ENCODE measurements at regions not wholly inside any gene's neighbourhood (a gene's known extent, or its start where the extent isn't known, plus 50 kb on each side); places are given as distances from the start of the nearest gene placed in this dataset.
"Not testable (repeated sequence)": the region's sequence is repeated elsewhere in the genome, so short reads cannot be mapped to it uniquely, and the experiment has no call there.

DNA sequence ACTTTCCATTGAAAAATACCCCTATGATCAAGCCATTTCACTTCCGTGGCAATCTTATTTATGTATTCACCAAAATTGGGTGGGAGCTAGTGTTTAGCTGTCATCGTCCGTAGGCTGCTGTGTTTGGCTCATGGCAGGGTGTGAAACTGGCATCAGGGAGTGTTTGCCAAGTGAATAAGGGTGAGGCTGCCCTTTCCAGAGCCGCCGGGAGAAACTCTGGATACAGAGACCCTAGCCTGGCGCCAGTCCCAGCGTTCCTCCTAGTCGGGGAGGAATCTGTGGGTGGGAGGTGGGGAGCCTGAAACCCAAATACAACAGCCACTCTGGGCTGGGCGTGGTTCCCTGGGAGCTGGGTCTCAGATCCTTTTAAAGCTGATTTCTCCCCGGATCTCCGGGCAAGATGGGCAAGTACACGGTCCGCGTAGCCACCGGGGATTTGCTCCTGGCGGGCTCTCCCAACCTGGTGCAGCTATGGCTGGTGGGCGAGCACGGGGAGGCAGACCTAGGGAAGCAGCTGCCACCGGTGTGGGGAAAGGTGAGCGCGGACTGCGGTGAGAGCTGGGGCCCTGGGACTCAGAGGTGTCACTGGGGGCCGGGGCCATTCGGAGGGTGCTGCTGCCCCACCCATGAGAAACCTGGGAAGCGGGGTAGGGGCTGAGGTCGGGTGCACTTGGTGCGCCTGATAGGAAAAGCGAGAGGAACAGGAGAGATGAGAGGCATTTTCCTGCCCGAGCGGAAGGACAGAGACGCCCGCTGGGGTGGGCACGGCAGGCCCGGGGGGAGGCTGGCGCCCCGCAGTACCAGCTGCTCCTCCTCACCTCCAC is 62.1 kb upstream of the TEKT1 start:
- DNase-seq, result no peak

- no peak for DNase-seq
Observed at GRCh38 chr17:6894206-6894528, 62.6 kb upstream of the TEKT1 start.

DNA sequence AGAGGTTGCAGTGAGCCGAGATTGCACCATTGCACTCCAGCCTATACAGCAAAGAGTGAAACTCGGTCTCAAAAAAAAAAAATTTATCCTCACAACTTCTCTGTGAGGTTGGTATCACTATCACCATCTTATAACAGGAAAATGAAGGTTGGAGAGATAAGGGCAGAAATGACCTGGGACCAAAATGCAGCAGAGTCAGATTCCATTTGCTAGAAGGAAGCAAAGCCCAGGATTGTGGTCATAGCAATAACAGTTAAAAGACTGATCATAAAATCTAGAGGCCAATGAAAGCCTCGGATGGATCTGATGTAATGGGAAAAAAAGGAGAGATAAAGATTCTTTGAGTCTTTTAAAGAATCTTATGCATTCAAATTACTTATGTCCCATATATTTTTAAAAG is 69.6 kb upstream of the TEKT1 start:
- DNase-seq, result no peak

GRCh38 chr17:6903326-6903900 is 71.9 kb upstream of the TEKT1 start:
- DNase-seq, result no peak

GRCh38 chr17:6908807-6909206 is 77.3 kb upstream of the TEKT1 start:
- no peak for DNase-seq

DNA sequence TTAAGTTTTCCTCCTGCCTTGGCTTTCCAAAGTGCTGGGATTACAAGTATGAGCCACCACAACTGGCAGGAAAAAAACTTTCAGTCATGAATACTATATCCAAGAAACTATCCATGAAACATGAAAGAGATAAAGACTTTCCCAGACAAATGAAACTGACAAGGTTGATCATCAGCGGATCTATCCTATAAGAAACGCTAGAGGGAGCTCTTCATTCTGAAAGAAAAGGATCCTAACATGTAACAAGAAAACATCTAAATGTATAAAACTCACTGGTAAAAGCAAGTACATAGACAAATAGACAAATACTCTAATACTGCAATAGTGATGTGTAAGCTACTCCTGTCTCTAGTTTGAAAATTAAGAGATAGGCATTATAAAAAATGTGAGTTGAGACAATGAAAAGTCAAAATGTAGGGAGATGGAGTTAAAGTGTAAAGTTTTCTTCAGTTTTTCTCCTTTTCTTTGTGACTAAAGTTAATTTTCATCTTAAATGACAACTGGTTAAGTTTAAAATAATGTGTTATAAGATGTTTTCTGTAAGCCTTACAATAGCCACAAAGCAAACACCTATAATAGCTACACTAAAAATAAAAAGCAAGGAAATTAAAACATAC is 79.6 kb upstream of the TEKT1 start:
- DNase-seq, result no peak

DNA sequence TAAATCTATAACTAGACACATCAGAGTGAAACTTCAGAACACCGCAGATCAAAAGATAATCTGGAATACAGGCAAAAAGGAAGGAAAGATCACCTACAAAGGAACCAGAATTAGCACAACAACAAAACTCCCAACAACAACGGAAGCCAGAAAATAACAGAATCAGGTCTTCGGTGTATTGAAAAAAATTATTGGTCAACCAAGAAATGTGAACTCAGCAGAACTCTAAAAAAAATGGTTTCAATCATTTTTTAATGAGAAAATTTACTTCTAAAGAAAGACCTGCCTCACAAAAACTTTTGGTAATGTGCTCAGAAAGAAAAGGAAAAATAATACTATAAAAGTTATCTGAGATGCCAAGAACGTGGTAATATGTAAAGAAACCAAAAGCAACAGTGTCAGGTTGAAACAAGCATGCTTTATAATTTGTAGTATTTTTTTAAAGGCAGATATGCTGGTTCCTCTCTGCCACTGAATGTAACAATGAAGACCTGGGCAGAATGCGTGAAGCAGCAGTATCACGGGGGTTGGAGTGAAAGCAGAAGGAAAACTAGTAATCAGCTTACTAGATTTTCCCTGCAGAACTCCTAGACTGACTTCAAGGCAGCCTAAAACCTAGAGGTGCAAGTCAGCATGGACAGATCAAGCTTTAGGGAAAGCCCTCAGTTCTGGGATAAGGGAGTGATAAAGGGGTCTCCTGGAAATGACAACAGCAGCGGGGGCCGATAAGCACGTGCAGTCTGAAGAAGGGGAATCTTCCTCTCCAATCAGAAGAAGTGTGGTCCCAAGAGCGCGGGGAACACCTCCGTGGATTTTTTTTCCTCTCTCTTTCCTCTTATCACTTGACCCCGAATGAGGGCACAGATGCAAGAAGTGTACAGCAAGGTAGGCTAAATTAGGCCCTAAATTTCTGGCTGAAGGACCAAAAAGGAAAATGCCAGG is 80.9 kb upstream of the TEKT1 start:
- DNase-seq, result no peak

GRCh38 chr17:6913608-6914443 is 82.0 kb upstream of the ALOX12 start:
- peak; percentile 79 for DNase-seq

DNA sequence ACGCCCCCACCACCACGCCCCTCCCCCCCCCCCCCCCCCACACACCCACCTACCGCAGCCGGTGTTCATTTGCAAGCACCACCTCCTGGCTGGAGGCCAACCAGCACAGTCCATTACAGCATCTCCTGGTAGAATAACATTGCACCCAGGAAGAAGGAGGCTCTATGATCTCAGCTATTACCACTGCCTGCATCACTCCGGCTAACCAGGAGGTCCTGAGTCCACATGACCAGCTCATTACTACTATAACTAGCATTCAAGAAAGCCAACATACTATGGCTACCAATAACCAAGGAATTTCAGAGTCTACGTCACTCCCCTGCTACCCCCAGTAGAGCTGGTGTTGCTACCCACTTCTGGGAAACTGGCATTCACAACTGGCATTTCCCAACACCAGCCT is 81.1 kb upstream of the ALOX12 start:
- DNase-seq, result no peak

DNA sequence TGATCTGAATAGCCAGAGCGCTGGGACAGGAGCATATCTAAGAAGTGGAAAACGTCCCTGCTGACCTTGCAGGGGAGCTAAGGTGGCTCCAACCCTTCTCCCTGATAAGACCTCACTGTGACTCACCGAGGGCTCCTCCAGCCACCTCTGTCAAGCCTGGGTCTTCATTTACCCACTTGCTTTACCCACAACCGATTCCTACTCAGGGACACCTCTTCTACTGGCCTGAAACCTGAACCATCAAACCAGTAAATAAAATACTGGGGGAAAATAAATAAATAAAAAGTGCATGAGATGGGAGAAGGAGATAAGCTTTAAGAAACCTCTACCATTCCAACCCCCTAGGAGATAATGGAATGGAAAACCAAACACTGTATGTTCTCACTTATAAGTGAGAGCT is 80.2 kb upstream of the ALOX12 start:
- no peak for DNase-seq

GRCh38 chr17:6919158-6919557 is 76.7 kb upstream of the ALOX12 start:
- DNase-seq, result no peak

DNA sequence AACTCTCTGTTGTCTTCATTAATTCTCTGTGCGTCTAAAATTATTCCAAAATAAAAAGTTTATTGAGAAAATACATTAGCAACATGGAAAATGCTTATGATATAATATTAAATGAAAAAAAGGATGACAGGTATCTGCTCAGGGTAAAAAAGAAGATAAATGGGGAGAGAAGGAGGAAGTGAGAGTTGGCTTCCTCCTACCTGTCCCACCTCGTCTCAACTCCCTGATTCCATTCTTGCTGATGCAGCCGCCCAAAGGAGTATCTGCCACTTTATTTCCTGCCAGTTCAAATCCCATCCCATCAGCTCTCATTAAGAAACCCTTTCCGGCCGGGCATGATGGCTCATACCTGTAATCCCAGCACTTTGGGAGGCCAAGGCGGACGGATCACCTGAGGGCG is 72.5 kb upstream of the ALOX12 start:
- DNase-seq, result no peak

GRCh38 chr17:6924208-6924607 is 71.6 kb upstream of the ALOX12 start:
- no peak for DNase-seq

- no peak for DNase-seq
Observed at GRCh38 chr17:6926667-6927066, 69.2 kb upstream of the ALOX12 start.

GRCh38 chr17:6927290-6928126 is 68.3 kb upstream of the ALOX12 start:
- DNase-seq, result no peak

DNA sequence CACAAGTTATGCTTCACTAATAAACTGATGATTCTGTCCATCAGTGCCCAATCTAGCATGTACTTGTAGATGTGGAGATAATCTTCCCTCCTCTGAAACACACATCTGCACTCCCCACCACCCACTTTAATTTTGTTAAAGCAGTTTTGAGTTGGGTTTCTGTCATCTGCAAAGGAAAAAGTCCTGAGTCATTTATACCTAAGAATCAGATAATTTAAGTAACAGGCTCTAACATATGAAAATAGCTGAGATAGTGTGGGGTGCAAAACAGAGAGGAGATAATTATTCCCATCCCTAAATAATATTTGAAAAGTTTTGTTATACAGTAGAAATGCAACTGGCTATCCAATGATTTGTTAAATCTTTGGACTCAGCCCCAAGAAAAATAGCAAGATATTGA is 67.7 kb upstream of the ALOX12 start:
- no peak for DNase-seq

DNA sequence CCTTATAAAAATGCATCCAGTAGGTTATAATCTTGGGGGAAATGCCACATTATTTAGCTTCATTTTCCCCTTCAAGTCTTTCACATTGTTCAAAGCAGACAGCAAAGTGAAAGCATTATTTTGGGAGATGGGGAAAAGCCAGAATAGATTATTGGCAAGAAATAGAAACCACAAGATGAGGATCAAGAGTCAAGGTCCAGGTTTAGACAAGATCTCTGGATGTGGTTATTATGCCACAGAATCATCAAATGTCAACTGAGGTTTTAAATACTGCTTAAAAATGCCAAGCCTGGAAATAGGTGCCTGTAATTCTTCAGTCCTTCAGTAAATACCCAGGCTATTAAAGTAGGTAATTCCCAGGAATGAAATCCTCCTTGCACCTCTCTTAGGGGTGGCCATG is 65.1 kb upstream of the ALOX12 start:
- no peak for DNase-seq

DNA sequence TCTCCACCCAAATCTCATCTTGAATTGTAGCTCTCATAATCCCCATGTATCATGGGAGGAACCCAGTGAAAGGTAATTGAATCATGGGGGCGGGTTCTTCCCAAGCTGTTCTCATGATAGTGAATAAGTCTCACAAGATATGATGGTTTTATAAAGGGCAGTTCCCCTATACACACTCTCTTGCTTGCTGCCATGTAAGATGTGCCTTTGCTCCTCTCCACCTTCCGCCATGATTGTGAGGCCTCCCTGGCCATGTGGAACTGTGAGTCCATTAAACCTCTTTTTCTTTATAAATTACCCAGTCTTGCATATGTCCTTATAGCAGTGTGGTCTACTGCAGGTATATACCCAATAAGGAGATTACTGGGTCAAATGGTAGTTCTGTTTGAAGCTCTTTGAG is 61.3 kb upstream of the ALOX12 start:
- DNase-seq, result not testable (repeated sequence)

GRCh38 chr17:6936370-6937028 is 59.4 kb upstream of the ALOX12 start:
- DNase-seq, result no peak

- no peak for DNase-seq
Observed at GRCh38 chr17:6938637-6939036, 57.2 kb upstream of the ALOX12 start.

GRCh38 chr17:6940186-6940649 is 55.6 kb upstream of the ALOX12 start:
- DNase-seq, result no peak

Measured in right forelimb (tissue), 1 donor.